Aorta (tissue), 5 donors: ENCODE measurements at regions not wholly inside any gene's neighbourhood (a gene's known extent, or its start where the extent isn't known, plus 50 kb on each side); places are given as distances from the start of the nearest gene placed in this dataset.
"Not testable (repeated sequence)": the region's sequence is repeated elsewhere in the genome, so short reads cannot be mapped to it uniquely, and the experiment has no call there.

ENCODE experiments used
- ATAC-seq: fragments of 200-7000 bp; cut with Tn5 transposase; one replicate; pipeline ENCODE4 v1.9.1; 2022; ENCODE audit warnings: moderate library complexity; ENCODE audit not compliant: low FRiP score
- DNase-seq, 2 donors: peaks; one replicate each; pipeline ENCODE4 v3.0.0-alpha.2; 2020
- H3K27ac ChIP-seq, 2 donors: one replicate each; pipeline ENCODE4 v1.5.1; 2013; ENCODE audit warnings: low read length in 2 of 2, mild to moderate bottlenecking in 2 of 2, moderate library complexity in 2 of 2, control low read depth in 1 of 2, inconsistent platforms in 1 of 2, low read depth in 1 of 2
- H3K27me3 ChIP-seq, 2 donors: one replicate each; pipeline ENCODE4 v1.6.1; 2013; ENCODE audit warnings: control low read depth in 1 of 2, low read length in 1 of 2, mild to moderate bottlenecking in 1 of 2, moderate library complexity in 1 of 2; ENCODE audit not compliant: insufficient read depth in 2 of 2, control insufficient read depth in 1 of 2
- H3K36me3 ChIP-seq, 2 donors: one replicate each; pipeline ENCODE4 v1.6.1; 2013; ENCODE audit warnings: control low read depth in 1 of 2, low read length in 1 of 2, mild to moderate bottlenecking in 1 of 2; ENCODE audit not compliant: insufficient read depth in 2 of 2, control insufficient read depth in 1 of 2
- H3K4me1 ChIP-seq, 2 donors: one replicate each; pipeline ENCODE4 v1.6.1; 2013; ENCODE audit warnings: low read length in 2 of 2, control low read depth in 1 of 2, mild to moderate bottlenecking in 1 of 2, moderate library complexity in 1 of 2; ENCODE audit not compliant: insufficient read depth in 2 of 2, control insufficient read depth in 1 of 2
- H3K4me3 ChIP-seq, 2 donors: one replicate each; pipeline ENCODE4 v1.5.1; 2013; ENCODE audit warnings: low read length in 2 of 2, control low read depth in 1 of 2, mild to moderate bottlenecking in 1 of 2
- H3K9me3 ChIP-seq: one replicate; pipeline ENCODE4 v1.6.1; 2013; ENCODE audit warnings: mild to moderate bottlenecking, low read length; ENCODE audit not compliant: control insufficient read depth
- WGBS, 2 donors: extraction: QIAGEN DNeasy Blood & Tissue Kit; methylation state at CpG; one replicate each; pipeline ENCODE4 v1.1.7; 2013; 5-methylcytosine and 5-hydroxymethylcytosine counted together
- intact Hi-C, 2 donors: fragments of 100-400 bp; cut with DNase I; formaldehyde crosslinking; loops; one replicate each; pipeline versions ENCODE4 v1.14.2 to v1.15.0; 2022
- donor health status: healthy with polysubstance abuse.
- donor health status: Bipolar disorder and iron deficiency.
- donor health status: DM: no; HTN: no; CAD: no.
- donor health status: DM: no; HTN: no; CAD: no.
- donor health status: DM: yes; HTN: yes; CAD: no.

GRCh38 chr4:38463268-38463958 is 200.6 kb upstream of the KLF3 start:
- WGBS, 2 donors: 85 to 95% methylated on average over 6 of the region's 6 CpGs
- DNase-seq: no peak
- Histone ChIP-seq H3K4me1 (no peaks in the 10 kb centered on the region), H3K27ac (no peak overlapping the region), H3K9me3 (peaks cover 2% of the 10 kb centered on the region), H3K27me3 (no peaks in the 10 kb centered on the region), H3K36me3 (no peaks in the 10 kb centered on the region), H3K4me3 (no peak overlapping the region)
- no peak for ATAC-seq
- intact Hi-C loops: no loop called here

- intact Hi-C loops: no loop called here
- Histone ChIP-seq H3K27ac (no peak overlapping the region), H3K9me3 (peaks cover 2% of the 10 kb centered on the region), H3K36me3 (no peaks in the 10 kb centered on the region), H3K27me3 (no peaks in the 10 kb centered on the region), H3K4me3 (no peak overlapping the region), H3K4me1 (no peaks in the 10 kb centered on the region)
- ATAC-seq (no peak), DNase-seq (no peak)
- WGBS, 2 donors: 88 to 91% methylated on average over 4 of the region's 4 CpGs
Measured at GRCh38 chr4:38464328-38464727, 199.7 kb upstream of the KLF3 start.

GRCh38 chr4:38466401-38466800 is 197.6 kb upstream of the KLF3 start:
- no peak for ATAC-seq
- no peaks in the 10 kb centered on the region for H3K4me1 ChIP-seq
- H3K27me3 ChIP-seq: no peaks in the 10 kb centered on the region
- 98 to 100% methylated on average over 1 of the region's 1 CpG for WGBS, 2 donors
- peaks cover 4% of the 10 kb centered on the region for H3K9me3 ChIP-seq
- intact Hi-C loops: no loop called here
- H3K4me3 ChIP-seq: no peak overlapping the region
- no peak overlapping the region for H3K27ac ChIP-seq
- no peak for DNase-seq
- no peaks in the 10 kb centered on the region for H3K36me3 ChIP-seq

- H3K27ac ChIP-seq: no peak overlapping the region
- DNase-seq (no peak), ATAC-seq (no peak)
- intact Hi-C loops: no loop called here
- H3K4me3 ChIP-seq: no peak overlapping the region
- H3K4me1 ChIP-seq: no peaks in the 10 kb centered on the region
- H3K27me3 ChIP-seq: no peaks in the 10 kb centered on the region
- WGBS, 2 donors: 86 to 88% methylated on average over 1 of the region's 1 CpG
- no peaks in the 10 kb centered on the region for H3K36me3 ChIP-seq
- peaks cover 4% of the 10 kb centered on the region for H3K9me3 ChIP-seq
Measured at GRCh38 chr4:38467296-38467695, 196.7 kb upstream of the KLF3 start.

DNA sequence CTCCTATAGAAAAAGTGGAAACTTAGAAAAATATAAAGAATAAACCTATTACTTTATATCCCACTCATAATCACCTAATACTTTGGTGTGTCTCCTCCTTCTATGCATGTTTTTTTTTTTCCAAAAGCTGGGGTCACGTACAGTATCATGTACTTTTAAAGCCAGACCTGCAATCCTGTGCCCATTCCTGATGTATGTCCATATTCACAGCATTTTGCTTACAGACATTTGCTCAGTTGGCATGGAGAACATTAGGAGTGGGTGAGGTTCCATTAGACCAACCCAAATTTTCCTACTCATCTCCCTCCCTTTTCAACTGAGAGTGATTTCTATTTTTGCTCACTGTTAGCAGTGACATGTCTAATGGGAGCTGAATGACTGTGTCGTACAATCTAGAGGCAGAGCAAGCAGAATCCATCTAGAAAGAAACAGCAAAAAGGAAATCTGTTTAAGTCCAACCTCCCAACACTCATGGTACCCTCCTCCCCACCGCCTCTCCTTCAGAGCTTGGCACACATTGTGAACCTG is 195.6 kb upstream of the KLF3 start:
- Histone ChIP-seq H3K36me3 (no peaks in the 10 kb centered on the region), H3K27me3 (no peaks in the 10 kb centered on the region), H3K4me1 (no peaks in the 10 kb centered on the region), H3K9me3 (peaks cover 4% of the 10 kb centered on the region), H3K4me3 (no peak overlapping the region), H3K27ac (no peak overlapping the region)
- no peak for ATAC-seq
- intact Hi-C loops: no loop called here
- DNase-seq: no peak
- 75 to 76% methylated on average over 3 of the region's 3 CpGs for WGBS, 2 donors

DNA sequence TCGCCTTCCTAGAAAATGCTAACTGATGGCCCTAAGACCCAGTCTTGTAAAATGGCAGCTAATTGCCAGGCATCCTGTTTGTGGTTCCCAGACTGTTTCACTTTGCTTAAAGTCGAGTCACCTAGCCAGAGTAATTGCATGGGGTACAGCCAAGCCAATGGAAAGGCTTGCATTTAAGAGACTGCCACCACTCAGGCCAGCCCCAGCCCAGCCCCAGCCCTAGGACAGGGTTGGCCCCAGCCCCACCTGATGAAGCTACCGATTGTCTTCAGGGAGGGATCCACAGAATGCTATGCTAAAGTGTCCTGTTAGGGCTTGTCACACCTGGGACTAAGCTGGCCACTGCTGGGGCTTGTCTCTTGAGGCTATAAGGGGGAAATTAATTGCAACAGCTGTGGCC is 194.6 kb upstream of the KLF3 start:
- Histone ChIP-seq H3K4me3 (no peak overlapping the region), H3K9me3 (peaks cover 4% of the 10 kb centered on the region), H3K27ac (no peak overlapping the region), H3K36me3 (no peaks in the 10 kb centered on the region), H3K27me3 (no peaks in the 10 kb centered on the region), H3K4me1 (no peaks in the 10 kb centered on the region)
- no peak for ATAC-seq
- WGBS, 2 donors: 86 to 95% methylated on average over 3 of the region's 3 CpGs
- no peak for DNase-seq
- intact Hi-C loops: no loop called here

DNA sequence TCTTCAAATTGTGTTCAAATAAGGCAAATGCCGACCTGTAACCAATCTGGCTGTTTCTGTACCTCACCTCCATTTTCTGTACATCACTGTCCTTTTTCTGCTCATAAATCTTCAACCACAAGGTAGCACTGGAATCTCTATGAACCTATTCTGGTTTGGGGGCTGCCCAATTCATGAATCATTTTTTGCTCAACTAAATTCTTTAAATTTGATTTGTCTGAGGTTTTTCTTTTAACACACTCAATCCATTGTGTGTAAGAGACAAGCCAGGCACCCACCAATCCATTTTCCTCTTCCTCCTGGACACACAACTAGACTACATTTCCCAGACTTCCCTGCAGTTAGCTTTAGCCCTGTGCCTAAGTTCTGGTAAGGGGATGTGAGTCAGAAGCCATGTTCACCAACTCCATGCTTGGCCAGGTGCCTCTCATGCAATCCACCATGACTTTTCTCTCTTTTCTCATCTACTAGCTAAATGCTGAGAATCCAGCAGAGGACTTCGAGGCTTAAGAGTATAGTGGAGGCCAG is 193.2 kb upstream of the KLF3 start:
- DNase-seq: no peak
- no peak overlapping the region for H3K4me3 ChIP-seq
- 84 to 95% methylated on average over 2 of the region's 2 CpGs for WGBS, 2 donors
- H3K36me3 ChIP-seq: no peaks in the 10 kb centered on the region
- no peak overlapping the region for H3K27ac ChIP-seq
- no peaks in the 10 kb centered on the region for H3K4me1 ChIP-seq
- no peak for ATAC-seq
- no peaks in the 10 kb centered on the region for H3K27me3 ChIP-seq
- intact Hi-C loops: no loop called here
- H3K9me3 ChIP-seq: peaks cover 4% of the 10 kb centered on the region

GRCh38 chr4:38482696-38483095 is 181.3 kb upstream of the KLF3 start:
- no peaks in the 10 kb centered on the region for H3K4me1 ChIP-seq
- ATAC-seq (no peak), DNase-seq (no peak)
- H3K9me3 ChIP-seq: no peaks in the 10 kb centered on the region
- intact Hi-C loops: no loop called here
- H3K4me3 ChIP-seq: no peak overlapping the region
- H3K36me3 ChIP-seq: no peaks in the 10 kb centered on the region
- H3K27ac ChIP-seq: no peak overlapping the region
- peaks cover 0 to 1% of the 10 kb centered on the region in 2 donors for H3K27me3 ChIP-seq
- WGBS, 2 donors: 73 to 81% methylated on average over 1 of the region's 1 CpG

GRCh38 chr4:38483628-38484027 is 180.4 kb upstream of the KLF3 start:
- ATAC-seq, H3K4me3 ChIP-seq, H3K27ac ChIP-seq, intact Hi-C loops, H3K9me3 ChIP-seq, H3K27me3 ChIP-seq, H3K36me3 ChIP-seq, DNase-seq, H3K4me1 ChIP-seq: not testable (repeated sequence)
